Activated CD8-positive, alpha-beta memory T cell treated with anti-CD3 and anti-CD28 coated beads for 48 hours (primary cell): ENCODE measurements at regions not wholly inside any gene's neighbourhood (a gene's known extent, or its start where the extent isn't known, plus 50 kb on each side); places are given as distances from the start of the nearest gene placed in this dataset.

ENCODE experiments used
- DNase-seq, 3 experiments: peaks; one replicate each; pipeline ENCODE4 v3.0.0-alpha.2; 2020; ENCODE audit warnings: low read depth in 2 of 3, low spot score in 2 of 3

GRCh38 chr10:113357681-113358300 lies 195.1 kb upstream of the HABP2 start:
- DNase-seq: no peak

GRCh38 chr10:113359655-113360054 lies 193.2 kb upstream of the HABP2 start:
- no peak for DNase-seq

DNA sequence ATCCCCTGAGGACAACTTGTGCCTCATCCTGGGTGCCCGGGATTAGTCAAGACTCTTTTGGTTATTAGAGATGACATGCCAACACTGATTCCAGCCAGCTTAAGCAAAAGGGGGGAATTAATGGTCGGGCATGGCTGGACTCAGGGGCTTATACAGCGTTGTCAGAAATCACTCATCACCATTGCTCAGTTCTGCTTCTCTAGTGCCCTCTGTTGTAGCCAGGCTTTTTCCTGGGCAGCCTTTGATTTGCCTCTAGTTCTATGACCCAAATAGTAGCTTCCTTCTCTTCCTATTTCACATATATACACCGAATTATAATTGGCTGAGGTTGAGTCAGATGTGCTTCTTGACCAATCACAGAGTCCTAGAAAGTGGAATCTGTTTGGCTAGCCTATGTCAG lies 192.0 kb upstream of the HABP2 start:
- DNase-seq: no peak

DNA sequence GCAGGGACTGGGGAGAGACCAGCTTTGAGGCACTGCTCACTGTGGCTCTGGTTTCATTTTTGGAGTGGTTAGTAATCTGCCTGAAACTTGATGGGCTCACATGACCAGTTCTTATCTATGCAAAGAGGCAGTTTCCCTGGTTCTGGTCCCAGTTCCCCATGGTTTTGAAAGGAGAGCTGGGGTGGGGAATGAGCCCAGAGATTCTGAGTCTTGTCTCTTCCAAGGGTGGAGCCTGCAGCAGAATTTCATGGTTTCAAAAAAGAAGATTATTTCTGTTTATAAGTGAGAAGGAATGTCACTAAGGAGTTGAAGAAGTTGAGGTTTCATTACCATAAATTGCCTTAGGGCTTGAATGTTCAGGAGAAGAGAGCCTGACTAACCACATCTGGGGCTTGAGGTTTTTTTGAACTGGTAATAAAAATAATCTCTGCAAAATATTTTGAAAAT lies 190.2 kb upstream of the HABP2 start:
- DNase-seq: no peak

DNA sequence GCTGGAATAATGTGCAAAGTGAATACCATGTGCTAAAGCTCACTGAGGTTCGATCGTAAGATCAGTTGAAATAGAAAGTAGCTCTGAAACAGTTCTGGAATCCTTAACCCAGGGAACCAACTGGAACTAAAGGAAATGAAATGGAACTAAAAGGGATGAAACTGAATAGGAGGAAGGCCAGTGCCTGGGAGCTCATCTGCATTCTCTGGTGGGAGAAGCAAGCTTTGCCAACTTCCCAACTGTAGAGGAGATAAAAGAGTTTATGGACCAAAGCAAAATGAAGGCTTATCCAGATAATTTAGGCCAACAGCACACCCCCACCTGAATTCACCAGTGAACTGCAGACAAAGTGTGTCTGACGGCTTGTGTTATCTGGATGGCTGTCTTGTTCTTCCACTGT lies 188.6 kb upstream of the HABP2 start:
- no peak for DNase-seq

GRCh38 chr10:113368666-113369364 lies 184.0 kb upstream of the HABP2 start:
- no peak for DNase-seq

- no peak for DNase-seq
These were observed 183.5 kb upstream of the HABP2 start for GRCh38 chr10:113369365-113369694.

DNA sequence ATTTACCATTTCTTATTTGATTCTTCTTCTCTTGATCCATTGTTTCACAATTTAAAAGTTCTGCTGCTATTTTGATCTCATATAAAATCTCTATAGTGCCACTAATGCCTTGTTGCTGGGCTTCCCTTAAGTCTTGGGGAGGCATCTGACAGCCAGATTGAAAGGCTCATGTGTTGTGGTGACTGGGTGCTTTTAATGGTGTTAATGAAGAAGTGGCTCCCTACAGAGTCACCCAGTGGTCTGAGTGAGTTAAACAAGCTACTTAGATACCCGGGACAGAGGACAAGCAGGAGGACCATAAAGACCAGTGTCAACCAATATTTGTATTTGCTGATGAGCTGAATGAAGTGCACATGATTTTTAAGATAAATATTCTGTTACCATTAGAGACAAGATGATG lies 176.4 kb upstream of the HABP2 start:
- no peak for DNase-seq

DNA sequence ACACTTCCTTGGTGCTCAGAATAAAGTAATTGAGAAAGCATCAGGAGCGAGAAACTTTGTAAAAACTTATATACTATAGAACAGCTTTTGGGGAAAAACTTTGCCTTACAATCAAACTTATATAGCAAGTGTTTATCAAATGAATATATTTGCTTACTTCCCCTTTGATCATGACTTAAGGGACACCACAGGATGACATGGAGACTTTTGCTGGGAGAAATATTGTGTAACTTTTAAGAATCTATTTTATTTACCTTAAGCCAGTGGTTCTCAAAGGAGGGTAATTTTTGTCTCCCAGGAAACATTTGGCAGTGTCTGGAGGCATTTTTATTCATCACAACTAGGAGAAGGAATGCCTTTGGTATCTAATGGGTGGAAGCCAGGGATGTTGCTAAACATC lies 173.8 kb upstream of the HABP2 start:
- no peak for DNase-seq

GRCh38 chr10:113381416-113381815 lies 171.4 kb upstream of the HABP2 start:
- DNase-seq: no peak

DNA sequence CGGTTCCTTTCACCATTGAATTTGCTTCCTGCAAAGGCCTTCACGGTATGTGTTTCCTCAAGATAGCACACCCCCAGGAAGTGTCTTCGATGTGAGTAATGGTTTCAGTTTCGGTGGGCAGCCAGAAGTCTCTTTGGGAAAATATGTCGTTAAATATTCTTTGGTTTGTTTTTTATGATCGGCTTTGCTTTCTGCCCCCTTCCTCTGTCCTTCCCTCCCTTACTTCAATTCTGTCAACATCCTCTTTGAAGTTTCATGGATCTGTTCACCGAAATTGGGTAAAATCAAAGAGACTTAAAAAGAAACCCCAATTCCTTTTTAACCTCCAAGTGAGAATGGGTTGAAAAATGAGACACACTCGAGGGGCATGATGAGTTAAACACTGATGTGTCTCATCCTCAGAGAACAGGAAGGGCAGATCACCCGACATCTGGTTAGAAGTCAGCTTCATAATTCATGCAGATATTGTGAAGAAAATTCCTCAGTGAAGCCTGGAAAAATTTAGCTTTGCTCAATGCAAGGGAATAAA lies 170.8 kb upstream of the HABP2 start:
- no peak for DNase-seq

- DNase-seq: no peak
These were observed 170.2 kb upstream of the HABP2 start for GRCh38 chr10:113382691-113383090.

DNA sequence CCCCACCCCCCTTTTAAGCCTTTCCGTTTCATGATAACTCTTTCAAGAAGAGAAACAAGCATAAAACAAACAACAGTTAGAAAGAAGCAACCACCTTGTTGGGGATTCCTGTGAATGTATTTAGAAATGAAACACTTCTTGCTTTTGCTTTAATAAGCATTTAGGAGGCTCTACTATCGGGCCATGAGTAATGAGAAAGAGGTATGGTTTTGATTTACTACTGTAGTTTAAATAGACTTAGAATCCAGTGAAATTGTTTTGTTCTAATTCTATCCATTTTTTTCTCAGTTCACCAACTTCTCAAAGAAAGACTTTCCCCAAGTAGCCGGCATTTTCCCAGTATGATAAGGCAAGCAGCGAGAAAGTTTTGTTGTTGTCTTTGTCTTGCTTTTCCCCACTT lies 168.7 kb upstream of the HABP2 start:
- no peak for DNase-seq

DNA sequence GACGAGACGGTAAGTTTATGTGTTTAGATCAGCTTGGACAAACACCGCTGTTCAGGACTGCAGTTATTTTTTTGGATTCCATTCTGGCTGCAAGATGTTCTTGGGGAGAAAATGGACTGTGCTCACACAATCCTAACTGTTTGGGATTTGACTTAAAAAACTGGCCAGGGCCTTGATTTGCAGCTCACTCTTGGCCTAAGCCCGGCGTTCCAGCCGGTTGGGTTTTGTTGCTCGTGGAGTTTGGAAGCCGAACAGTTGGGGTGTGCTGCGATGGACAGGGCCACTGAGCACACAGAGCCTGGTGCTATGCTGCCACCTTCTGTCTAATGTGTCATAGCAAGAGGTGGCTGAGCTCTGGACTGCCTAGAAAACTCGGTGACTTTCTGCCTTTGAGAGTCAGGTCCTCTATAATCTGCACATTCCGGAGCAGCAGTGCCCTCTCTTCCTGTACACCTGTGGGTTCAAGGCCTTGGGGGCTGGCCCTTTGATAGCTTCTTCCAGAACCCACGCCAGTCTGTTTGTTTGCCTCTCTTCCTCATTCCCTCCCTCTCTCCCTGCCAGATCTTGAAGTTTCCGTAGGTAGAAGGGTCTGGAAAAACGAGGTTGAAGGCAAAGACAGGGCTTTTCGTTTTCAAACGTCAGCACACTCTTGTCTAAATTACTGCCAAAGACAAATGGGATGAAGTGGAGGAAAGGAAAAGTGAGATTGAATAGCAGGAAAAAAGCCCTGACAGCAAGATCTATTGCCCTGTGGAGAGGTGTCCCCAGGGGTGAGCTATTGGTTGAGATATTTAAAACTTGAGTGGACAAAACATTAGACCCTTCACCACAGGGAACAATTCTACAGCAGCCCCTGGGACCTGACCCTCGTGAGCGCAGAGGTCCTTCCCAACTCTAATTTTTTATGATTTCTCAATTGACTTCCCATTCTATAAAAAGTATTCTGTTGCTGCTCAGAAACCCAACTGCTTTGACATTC lies 167.5 kb upstream of the HABP2 start:
- DNase-seq: peak in 2 of 3 experiments; percentile 6 to 10

- DNase-seq: no peak
These were observed 166.8 kb upstream of the HABP2 start for GRCh38 chr10:113386005-113386404.

DNA sequence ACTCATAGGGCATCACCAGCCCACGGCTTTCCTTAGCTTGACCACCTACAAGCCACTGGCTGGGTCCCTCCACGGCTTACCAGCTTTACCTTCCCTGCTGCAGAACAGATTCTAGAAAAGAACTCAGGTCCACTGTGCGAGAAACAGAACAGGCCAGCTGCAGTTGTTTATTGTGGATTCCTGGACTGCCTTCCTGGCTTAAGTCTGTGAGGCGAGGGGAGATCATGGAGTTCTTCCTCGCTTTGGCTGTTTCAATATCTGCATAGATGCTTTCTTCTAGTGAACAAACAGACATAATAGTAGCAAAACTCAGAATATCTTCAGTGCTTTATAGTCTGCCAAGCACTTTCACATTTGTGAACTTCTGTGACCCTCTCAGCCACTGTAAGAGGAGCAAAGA lies 162.9 kb upstream of the HABP2 start:
- no peak for DNase-seq

DNA sequence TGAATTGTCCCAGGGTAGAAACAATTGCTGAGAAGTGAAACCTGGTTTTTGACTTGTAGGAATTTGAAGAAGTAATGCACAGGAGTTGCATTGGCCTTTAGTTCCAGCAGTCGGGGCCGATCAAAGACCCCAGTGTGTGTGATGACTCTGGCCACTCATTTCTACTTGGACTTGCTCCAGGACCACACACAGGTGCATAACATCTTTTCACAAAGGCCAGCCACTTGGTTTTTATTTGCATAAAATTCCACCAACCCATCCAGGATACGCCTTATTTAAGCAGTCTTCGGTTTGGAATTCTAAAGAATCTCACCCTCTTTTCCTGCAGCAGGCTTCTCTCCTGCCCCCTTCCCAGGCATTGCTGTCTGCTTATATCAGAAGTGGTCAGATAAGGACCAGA lies 162.0 kb upstream of the HABP2 start:
- DNase-seq: no peak

- no peak for DNase-seq
These were observed 155.8 kb upstream of the HABP2 start for GRCh38 chr10:113397047-113397446.

- DNase-seq: no peak
These were observed 153.8 kb upstream of the HABP2 start for GRCh38 chr10:113399065-113399464.

- DNase-seq: no peak
These were observed 150.3 kb upstream of the HABP2 start for GRCh38 chr10:113402602-113403001.

GRCh38 chr10:113407218-113407617 lies 145.6 kb upstream of the HABP2 start:
- DNase-seq: no peak

GRCh38 chr10:113409175-113409574 lies 143.7 kb upstream of the HABP2 start:
- DNase-seq: no peak
